GM21576 (cell line): ENCODE measurements at regions not wholly inside any gene's neighbourhood (a gene's known extent, or its start where the extent isn't known, plus 50 kb on each side); places are given as distances from the start of the nearest gene placed in this dataset.

Experiments used
- ATAC-seq: cut with Tn5 transposase; IDR thresholded peaks from one replicate; pipeline ENCODE4 v1.9.1; 2021; ENCODE audit warnings: mild to moderate bottlenecking, moderate library complexity; ENCODE audit not compliant: unreplicated experiment

DNA sequence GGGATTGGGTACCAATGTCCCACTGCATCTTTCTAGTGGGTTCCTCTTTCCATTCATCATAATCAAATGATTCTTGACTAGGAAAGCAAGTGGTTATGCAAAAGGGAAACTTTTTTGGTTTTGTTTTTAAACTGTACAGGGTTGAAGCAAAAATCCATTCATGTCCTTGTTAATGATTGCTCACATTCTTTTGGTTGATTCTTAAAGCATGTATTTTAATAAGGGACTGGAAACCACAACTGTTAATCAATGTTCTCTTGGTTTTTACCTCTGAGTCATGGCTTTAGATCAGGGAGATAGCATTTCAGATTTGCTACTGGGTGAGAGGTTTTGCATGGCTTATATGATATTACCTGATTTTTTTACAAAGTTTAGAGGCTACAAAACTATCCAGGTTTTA lies 371.7 kb upstream of the RGMA start:
- ATAC-seq: no peak

- ATAC-seq: no peak
Observed at GRCh38 chr15:93459396-93459795, 370.4 kb upstream of the RGMA start.

DNA sequence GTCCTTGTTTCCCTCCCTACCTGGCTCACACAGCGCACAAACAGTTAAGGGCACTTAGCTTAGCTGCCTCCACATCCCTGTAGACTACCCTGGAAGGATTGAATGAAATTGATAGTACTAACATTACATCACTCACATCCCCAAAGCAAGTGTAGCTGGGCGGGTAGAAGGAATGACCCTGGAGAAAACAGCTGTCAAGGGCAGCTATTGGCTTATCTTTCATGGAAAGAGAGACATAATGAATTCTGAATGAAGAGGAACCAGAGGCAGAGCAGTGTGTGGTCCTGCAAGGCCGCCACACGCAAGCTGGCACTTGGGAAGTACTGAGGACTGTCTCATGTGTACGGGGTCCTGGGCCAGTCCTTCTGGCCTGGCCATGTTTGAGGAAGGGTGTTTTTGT lies 369.6 kb upstream of the RGMA start:
- no peak for ATAC-seq

- ATAC-seq: no peak
Observed at GRCh38 chr15:93454788-93455187, 365.8 kb upstream of the RGMA start.

DNA sequence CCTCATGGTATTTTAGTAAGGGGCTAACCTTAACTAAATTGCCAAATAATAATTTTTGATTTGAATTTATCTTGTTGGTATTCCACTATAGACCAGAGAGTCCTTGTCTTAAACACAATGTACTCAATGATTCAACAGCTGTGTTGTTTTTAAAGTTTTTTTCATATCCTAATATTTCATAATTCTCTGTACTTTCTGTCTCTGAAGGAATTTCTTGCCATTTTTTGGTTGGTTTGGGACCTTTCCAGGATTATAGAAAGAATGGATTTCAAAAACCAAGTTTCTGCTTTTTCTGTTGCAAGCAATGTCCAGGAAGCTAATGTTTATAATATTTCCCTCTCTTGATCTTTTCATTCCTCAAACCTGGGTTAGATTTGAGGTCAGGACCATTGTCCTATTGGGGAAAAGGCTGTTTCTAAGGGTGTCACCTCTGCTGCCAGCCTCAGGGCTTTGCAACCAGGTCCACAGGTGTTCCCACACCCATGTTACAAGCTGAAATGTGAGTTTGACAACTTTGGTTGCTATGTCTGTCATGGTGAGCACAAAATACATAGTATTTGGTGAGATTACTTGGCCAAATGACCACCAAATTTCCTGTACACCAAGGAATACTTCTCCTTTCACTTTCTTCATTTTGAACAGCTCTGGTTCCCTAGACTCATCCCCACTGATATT lies 363.7 kb upstream of the RGMA start:
- no peak for ATAC-seq

DNA sequence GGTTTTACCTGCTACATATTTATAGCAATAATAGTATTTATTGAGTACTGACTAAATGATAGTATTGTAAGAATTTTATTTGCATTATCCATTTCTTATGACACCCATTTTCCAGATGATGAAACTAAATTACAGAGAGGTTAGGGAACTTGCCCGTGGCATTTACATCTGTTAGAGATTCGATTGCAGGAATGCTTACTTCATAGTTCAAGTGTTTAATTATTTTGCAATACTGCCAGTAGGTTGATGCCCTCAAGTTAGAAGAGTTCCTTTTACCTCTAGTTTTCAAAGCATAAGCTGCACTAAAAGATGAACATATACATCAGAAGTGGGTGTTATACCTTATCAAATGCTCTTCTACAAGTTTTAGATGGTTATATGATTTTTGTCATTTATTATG lies 362.8 kb upstream of the RGMA start:
- no peak for ATAC-seq

GRCh38 chr15:93451265-93451664 lies 362.3 kb upstream of the RGMA start:
- ATAC-seq: no peak

- no peak for ATAC-seq
Observed at GRCh38 chr15:93449798-93450197, 360.8 kb upstream of the RGMA start.

DNA sequence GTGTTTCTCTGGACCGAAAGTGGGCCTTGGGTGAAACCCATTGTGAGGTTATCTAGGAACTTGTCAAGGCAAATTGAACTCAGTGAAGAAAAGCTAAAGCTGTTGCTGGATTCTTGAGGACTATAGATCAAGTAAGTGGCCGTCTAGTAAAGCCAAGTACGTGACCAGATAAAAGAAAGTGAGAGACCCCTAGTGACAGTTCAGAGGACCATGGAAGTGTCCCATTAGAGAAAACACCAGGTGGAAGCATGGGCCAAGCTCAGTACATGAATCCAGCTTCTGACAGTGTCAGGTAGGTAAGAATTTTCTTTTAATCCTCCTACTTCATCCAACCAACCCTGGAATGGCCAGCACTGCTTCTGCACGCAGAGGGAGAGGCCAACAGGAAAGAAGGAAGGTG lies 349.3 kb upstream of the RGMA start:
- ATAC-seq: no peak

- no peak for ATAC-seq
Observed at GRCh38 chr15:93432474-93432873, 343.5 kb upstream of the RGMA start.

DNA sequence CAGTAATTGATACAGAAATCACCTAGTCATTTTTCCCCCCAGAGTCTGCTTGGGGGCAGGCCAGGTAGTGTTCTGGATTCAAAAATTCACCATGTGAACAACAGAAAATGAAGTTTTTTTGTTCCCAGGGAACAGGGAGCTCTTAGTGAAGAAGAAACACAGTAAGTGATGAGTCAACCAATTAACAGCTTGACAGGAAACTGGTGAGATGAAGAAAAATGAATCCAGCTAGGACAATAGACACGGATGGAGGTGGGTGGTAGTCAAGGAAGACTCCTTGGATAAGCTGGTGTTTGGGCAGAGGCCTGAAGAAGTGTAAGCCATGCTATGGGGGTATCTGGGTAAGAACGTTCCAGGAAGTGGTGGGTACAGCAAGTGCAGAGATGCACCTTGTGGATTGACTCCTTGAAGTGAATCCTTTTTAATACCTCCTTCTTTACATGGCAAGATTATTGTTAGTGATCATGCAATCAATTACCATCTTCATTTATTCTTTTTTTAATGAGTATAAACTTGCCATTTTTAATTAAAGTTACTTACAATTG lies 339.9 kb upstream of the RGMA start:
- ATAC-seq: no peak

DNA sequence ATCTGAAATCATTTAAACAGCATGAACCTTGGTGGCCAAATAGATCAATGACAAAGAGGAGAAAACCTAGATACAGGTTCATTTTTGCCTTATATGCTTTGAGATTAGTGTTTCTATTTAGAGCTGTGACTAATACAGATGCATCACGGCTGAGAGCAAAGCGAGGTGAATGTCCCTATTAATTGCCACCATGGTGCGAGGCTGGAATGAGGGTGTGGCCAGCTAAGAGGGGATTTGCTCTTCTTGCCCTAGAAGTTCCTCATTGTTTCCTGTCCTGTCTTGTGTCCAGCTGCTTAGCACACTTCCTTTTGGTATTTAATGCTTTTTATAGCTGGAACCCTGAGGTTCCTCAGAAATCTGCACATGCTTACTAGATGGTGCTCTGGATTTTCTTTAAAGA lies 339.1 kb upstream of the RGMA start:
- no peak for ATAC-seq

DNA sequence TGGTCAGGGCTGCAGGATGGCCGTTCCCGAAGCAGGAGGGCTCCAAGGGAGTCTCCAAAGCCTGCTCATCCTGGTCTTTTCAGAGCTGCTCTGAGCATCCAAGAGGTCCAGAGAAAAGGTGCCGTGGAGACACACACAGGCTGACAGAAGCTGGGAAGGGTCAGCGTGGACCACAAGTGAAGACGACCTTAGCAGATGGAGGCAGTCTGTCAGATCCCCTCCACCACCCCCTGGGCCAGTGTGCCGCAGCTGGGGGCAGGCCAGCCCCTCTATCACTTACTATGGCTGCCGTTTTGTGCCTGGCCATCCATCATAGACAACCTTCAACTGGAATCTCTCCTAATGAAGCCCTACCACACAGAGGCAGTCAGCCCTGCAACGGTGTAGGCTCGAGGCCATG lies 335.1 kb upstream of the RGMA start:
- ATAC-seq: no peak

- ATAC-seq: no peak
Observed at GRCh38 chr15:93422476-93422875, 333.5 kb upstream of the RGMA start.

DNA sequence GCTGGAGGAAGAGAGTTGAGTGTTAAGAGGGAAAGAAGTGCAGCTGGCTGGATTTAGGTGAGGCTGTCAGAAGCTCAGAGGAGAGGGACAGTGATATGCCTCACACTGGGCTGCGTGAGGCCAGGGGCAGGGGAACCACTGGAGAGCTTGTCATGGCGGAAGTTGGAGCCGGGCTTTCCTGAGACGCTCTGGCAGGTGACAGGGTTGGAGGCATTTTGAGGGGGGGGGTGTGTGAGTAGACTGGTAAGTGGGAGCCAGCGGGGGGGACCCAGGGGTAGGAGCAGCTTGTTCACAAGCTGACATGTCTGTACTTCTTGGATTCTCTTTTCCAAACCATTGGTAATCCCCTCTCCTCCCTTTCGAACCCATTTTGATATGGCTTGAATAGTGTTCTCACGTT lies 331.5 kb upstream of the RGMA start:
- ATAC-seq: no peak

GRCh38 chr15:93420050-93420452 lies 331.0 kb upstream of the RGMA start:
- ATAC-seq: no peak

DNA sequence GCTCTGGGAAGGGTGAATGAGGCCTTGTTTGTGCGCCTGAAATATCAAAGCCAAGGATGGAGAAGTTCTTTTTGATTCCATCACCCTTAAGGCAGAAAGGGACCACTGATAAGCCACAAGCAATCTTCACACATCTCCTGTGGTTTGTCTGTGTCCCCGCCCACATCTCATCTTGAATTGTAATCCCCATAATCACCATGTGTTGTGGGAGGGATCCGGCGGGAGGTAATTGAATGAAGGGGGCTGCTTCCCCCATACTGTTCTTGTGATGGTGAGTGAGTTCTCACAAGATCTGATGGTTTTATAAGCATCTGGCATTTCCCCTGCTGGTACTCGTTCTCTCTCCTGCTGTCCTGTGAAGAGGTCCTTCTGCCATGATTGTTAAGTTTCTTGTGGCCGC lies 329.6 kb upstream of the RGMA start:
- ATAC-seq: no peak

- ATAC-seq: no peak
Observed at GRCh38 chr15:93417631-93418030, 328.6 kb upstream of the RGMA start.

DNA sequence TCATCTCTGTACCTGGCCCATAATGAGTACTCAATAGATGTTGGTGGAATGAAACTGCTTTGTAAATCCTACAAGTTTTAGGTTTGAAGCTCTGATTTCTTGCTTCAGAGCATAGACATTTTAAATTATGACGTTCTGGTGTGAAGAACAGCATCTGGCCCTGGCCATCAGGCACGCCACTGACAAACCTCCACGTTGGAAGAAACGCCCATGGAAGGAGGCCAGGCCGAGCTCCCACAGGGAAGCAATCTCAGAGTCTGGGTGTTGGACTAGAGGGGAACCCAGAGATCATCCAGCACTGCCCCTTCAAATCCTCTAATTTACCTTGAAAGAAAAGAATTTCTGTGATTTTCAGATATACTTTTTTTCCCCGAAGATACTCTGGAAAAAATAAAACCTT lies 328.1 kb upstream of the RGMA start:
- no peak for ATAC-seq

- ATAC-seq: no peak
Observed at GRCh38 chr15:93415576-93415975, 326.6 kb upstream of the RGMA start.

GRCh38 chr15:93414576-93415231 lies 325.7 kb upstream of the RGMA start:
- ATAC-seq: no peak

DNA sequence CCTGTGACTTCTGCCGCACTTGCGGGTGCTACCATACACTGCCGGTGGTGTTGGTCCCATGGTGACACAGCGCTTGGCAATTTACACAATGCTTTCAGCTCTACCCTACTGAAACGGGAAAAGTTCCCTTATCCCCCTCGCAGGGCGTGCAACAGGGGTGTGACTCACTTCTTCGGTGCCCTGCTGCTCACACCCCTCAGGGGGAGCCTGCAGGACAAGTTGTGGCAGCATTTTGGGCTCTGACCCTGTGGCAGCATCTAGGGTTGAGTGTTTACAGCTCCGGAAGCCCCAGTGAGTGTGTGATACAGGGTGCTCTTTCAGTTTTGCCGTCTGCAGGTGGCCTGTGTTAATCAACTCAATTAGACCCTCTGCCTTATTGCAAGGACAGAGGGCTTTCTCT lies 324.7 kb upstream of the RGMA start:
- ATAC-seq: no peak

- ATAC-seq: no peak
Observed at GRCh38 chr15:93399121-93399520, 310.1 kb upstream of the RGMA start.
